HepG2 (cell line): ENCODE measurements at regions not wholly inside any gene's neighbourhood (a gene's known extent, or its start where the extent isn't known, plus 50 kb on each side); places are given as distances from the start of the nearest gene placed in this dataset.

Experiments
- CREB1 ChIP-seq, 2 experiments: fragments of 450-650 bp in 1 of 2; IDR thresholded peaks; 2 replicates each; pipeline ENCODE4 v1.6.1; 2016 to 2017; ENCODE audit warnings: control low read depth in 1 of 2, mild to moderate bottlenecking in 1 of 2, missing compliant biosample characterization in 1 of 2, missing genetic modification characterization in 1 of 2
- CTCF ChIP-seq: sonication (generic); formaldehyde crosslinking; IDR thresholded peaks from 2 replicates; pipeline ENCODE4 v1.5.0; 2020; ENCODE audit warnings: mild to moderate bottlenecking, missing genetic modification reagents, moderate library complexity
- HMGXB4 ChIP-seq, 2 experiments: sonication (generic) in 1 of 2; formaldehyde crosslinking in 1 of 2; IDR thresholded peaks; 2 replicates each; pipeline versions ENCODE4 v1.4.0 to v1.6.1; 2018 to 2020; ENCODE audit warnings: missing genetic modification reagents in 2 of 2, borderline replicate concordance in 1 of 2, low read depth in 1 of 2, mild to moderate bottlenecking in 1 of 2, missing biosample characterization in 1 of 2
- RBM22 ChIP-seq: fragments of 200-400 bp; formaldehyde crosslinking; optimal IDR thresholded peaks from 2 replicates; pipeline ENCODE3; 2017; ENCODE audit warnings: mild to moderate bottlenecking, low read length, moderate library complexity
- TCF12 ChIP-seq, 2 experiments: fragments of 450-650 bp in 1 of 2; sonication (generic) in 1 of 2; formaldehyde crosslinking in 1 of 2; IDR thresholded peaks; 2 replicates each; pipeline versions ENCODE4 v1.6.1 to v1.8.0; 2017 to 2022; ENCODE audit warnings: antibody characterized with exemption in 1 of 2, mild to moderate bottlenecking in 1 of 2, missing genetic modification reagents in 1 of 2, moderate library complexity in 1 of 2

- TF ChIP-seq CTCF (CRISPR knock-in tag) (peak; percentile 48; the same call in 1 of the 2 replicates), RBM22 (no peak), HMGXB4 (CRISPR knock-in tag; IDR thresholded peaks at IDR 0.05; ENCODE audit: borderline replicate concordance in 1 of 2, low read depth in 1 of 2) (no peak), TCF12 (IDR thresholded peaks at IDR 0.05) (no peak), TCF12 (CRISPR knock-in tag; IDR thresholded peaks at IDR 0.05) (no peak), CREB1 (IDR thresholded peaks at IDR 0.05) (no peak), CREB1 (CRISPR knock-in tag; IDR thresholded peaks at IDR 0.05) (no peak)
These were observed 137.1 kb upstream of the CCDC68 start for GRCh38 chr18:55096263-55096951.
